Neural crest cell (in vitro differentiated cells): ENCODE measurements at regions not wholly inside any gene's neighbourhood (a gene's known extent, or its start where the extent isn't known, plus 50 kb on each side); places are given as distances from the start of the nearest gene placed in this dataset.

ENCODE experiments used
- DNase-seq: peaks from one replicate; pipeline ENCODE4 v3.0.0; 2021; ENCODE audit warnings: low read depth, mixed read lengths, low spot score
- H3K27ac Mint-ChIP-seq: one replicate; pipeline ENCODE4 v1.8.0; 2021; ENCODE audit warnings: mild to moderate bottlenecking, mixed read lengths; ENCODE audit not compliant: unreplicated experiment
- H3K27me3 Mint-ChIP-seq: 2 replicates; pipeline ENCODE4 v1.8.0; 2021; ENCODE audit warnings: low read depth, mild to moderate bottlenecking, mixed read lengths
- H3K36me3 Mint-ChIP-seq: 2 replicates; pipeline ENCODE4 v1.8.0; 2021; ENCODE audit warnings: low read depth, mild to moderate bottlenecking, mixed read lengths
- H3K4me1 Mint-ChIP-seq: 2 replicates; pipeline ENCODE4 v1.8.0; 2021; ENCODE audit warnings: mixed read lengths
- H3K4me3 Mint-ChIP-seq: one replicate; pipeline ENCODE4 v1.8.0; 2021; ENCODE audit warnings: mild to moderate bottlenecking, mixed read lengths
- H3K9me3 Mint-ChIP-seq: 2 replicates; pipeline ENCODE4 v1.8.0; 2021; ENCODE audit warnings: mixed read lengths
- TF ChIP-seq, protein P1 (sequence below): fragments of 200-600 bp; sonication (generic); conservative IDR thresholded peaks from 2 replicates; pipeline ENCODE4 v1.5.0; 2021; ENCODE audit warnings: antibody characterized with exemption, mild to moderate bottlenecking

GRCh38 chr12:107235600-107235999 is 142.3 kb upstream of the CRY1 start:
- peaks cover 32% of the 10 kb centered on the region for H3K27me3 Mint-ChIP-seq
- peaks cover 4% of the 10 kb centered on the region for H3K4me1 Mint-ChIP-seq
- TF ChIP-seq, protein P1, sequence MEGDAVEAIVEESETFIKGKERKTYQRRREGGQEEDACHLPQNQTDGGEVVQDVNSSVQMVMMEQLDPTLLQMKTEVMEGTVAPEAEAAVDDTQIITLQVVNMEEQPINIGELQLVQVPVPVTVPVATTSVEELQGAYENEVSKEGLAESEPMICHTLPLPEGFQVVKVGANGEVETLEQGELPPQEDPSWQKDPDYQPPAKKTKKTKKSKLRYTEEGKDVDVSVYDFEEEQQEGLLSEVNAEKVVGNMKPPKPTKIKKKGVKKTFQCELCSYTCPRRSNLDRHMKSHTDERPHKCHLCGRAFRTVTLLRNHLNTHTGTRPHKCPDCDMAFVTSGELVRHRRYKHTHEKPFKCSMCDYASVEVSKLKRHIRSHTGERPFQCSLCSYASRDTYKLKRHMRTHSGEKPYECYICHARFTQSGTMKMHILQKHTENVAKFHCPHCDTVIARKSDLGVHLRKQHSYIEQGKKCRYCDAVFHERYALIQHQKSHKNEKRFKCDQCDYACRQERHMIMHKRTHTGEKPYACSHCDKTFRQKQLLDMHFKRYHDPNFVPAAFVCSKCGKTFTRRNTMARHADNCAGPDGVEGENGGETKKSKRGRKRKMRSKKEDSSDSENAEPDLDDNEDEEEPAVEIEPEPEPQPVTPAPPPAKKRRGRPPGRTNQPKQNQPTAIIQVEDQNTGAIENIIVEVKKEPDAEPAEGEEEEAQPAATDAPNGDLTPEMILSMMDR, result no peak
- H3K27ac Mint-ChIP-seq, result no peak overlapping the region
- H3K36me3 Mint-ChIP-seq, result no peaks in the 10 kb centered on the region
- H3K9me3 Mint-ChIP-seq, result no peaks in the 10 kb centered on the region
- H3K4me3 Mint-ChIP-seq, result no peak overlapping the region
- no peak for DNase-seq

GRCh38 chr12:107236824-107237511 is 143.6 kb upstream of the CRY1 start:
- TF ChIP-seq, protein P1, result no peak

GRCh38 chr12:107238296-107238695 is 144.9 kb upstream of the CRY1 start:
- H3K9me3 Mint-ChIP-seq, result no peaks in the 10 kb centered on the region
- no peaks in the 10 kb centered on the region for H3K36me3 Mint-ChIP-seq
- no peak for DNase-seq
- no peak overlapping the region for H3K4me3 Mint-ChIP-seq
- TF ChIP-seq, protein P1, result no peak
- H3K27ac Mint-ChIP-seq, result no peak overlapping the region
- peaks cover 46% of the 10 kb centered on the region for H3K27me3 Mint-ChIP-seq
- peaks cover 4% of the 10 kb centered on the region for H3K4me1 Mint-ChIP-seq

More at GRCh38 chr12:107236824-107237511, 143.6 kb upstream of the CRY1 start:
- DNase-seq, result no peak
- Mint-ChIP-seq H3K4me1 (peaks cover 4% of the 10 kb centered on the region), H3K9me3 (no peaks in the 10 kb centered on the region), H3K27me3 (peaks cover 37% of the 10 kb centered on the region), H3K36me3 (no peaks in the 10 kb centered on the region), H3K27ac (no peak overlapping the region), H3K4me3 (no peak overlapping the region)

DNA sequence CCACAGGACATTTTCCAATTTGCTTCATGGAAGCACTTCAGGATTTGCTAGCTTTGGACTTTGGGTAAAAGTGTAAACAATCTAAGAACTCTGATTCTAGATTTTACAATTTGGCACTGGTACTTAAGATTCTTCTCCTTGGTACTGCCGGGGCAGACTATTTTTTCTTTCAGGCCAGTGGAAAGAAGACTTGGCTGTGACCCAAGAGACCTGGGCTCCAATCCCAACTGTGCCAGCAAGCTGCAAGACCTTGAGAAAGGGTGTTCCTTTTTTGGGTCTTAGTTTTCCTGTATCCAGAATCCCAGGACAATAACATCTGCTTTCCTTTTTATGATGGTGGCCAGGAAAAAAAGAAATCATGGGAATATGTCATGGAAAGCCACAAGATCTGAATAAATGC is 148.1 kb upstream of the CRY1 start:
- Mint-ChIP-seq H3K27me3 (peaks cover 55% of the 10 kb centered on the region), H3K27ac (no peak overlapping the region), H3K36me3 (no peaks in the 10 kb centered on the region), H3K4me3 (no peak overlapping the region), H3K4me1 (no peaks in the 10 kb centered on the region), H3K9me3 (no peaks in the 10 kb centered on the region)
- TF ChIP-seq, protein P1, result no peak
- DNase-seq, result no peak

DNA sequence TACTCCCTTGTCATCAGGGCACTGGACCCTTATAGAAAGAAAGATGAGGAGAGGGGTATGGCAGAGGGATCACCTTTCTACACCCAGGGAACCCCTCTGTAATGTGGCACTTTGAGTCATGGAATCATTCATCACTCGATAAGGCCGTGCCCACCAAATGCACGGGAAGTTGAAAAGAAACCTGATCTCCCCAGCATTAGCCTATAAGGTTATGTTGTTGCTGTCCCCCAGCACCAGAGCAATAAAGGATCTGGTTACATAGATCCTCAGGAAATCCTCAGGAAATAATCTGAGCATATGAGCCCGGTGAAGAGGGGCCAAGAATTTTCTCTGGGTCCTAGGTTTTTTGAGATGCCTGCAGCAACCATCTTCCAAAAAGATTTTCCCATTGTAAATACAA is 148.8 kb upstream of the CRY1 start:
- DNase-seq, result no peak
- Mint-ChIP-seq H3K4me1 (no peaks in the 10 kb centered on the region), H3K27ac (no peak overlapping the region), H3K36me3 (no peaks in the 10 kb centered on the region), H3K27me3 (peaks cover 51% of the 10 kb centered on the region), H3K9me3 (no peaks in the 10 kb centered on the region), H3K4me3 (no peak overlapping the region)
- TF ChIP-seq, protein P1, result no peak
